ENCODE measurements at regions not wholly inside any gene's neighbourhood (a gene's known extent, or its start where the extent isn't known, plus 50 kb on each side); places are given as distances from the start of the nearest gene placed in this dataset.

- no peak for DNase-seq (ENCODE audit: low read depth)
Measured at GRCh38 chr14:94960285-94961001, 190.5 kb upstream of the GSC start.

GRCh38 chr14:94953541-94954260 lies 183.8 kb upstream of the GSC start:
- no peak for DNase-seq (ENCODE audit: low read depth)

GRCh38 chr14:94952097-94952496 lies 182.2 kb upstream of the GSC start:
- DNase-seq (ENCODE audit: low read depth), result no peak

GRCh38 chr14:94946244-94946643 lies 176.3 kb upstream of the GSC start:
- no peak for DNase-seq (ENCODE audit: low read depth)

- DNase-seq (ENCODE audit: low read depth), result no peak
Measured at GRCh38 chr14:94945615-94946014, 175.7 kb upstream of the GSC start.

GRCh38 chr14:94944636-94945258 lies 174.8 kb upstream of the GSC start:
- no peak for DNase-seq (ENCODE audit: low read depth)

- DNase-seq (ENCODE audit: low read depth), result no peak
Measured at GRCh38 chr14:94942601-94943000, 172.7 kb upstream of the GSC start.

- no peak for DNase-seq (ENCODE audit: low read depth)
Measured at GRCh38 chr14:94941311-94941710, 171.4 kb upstream of the GSC start.

- DNase-seq (ENCODE audit: low read depth), result no peak
Measured at GRCh38 chr14:94940263-94940993, 170.5 kb upstream of the GSC start.

GRCh38 chr14:94938016-94938415 lies 168.1 kb upstream of the GSC start:
- DNase-seq (ENCODE audit: low read depth), result no peak

GRCh38 chr14:94936901-94937685 lies 167.2 kb upstream of the GSC start:
- no peak for DNase-seq (ENCODE audit: low read depth)

- DNase-seq (ENCODE audit: low read depth), result no peak
Measured at GRCh38 chr14:94936401-94936892, 166.5 kb upstream of the GSC start.

GRCh38 chr14:94935706-94936300 lies 165.9 kb upstream of the GSC start:
- DNase-seq (ENCODE audit: low read depth), result no peak

- DNase-seq (ENCODE audit: low read depth), result no peak
Measured at GRCh38 chr14:94934276-94934810, 164.4 kb upstream of the GSC start.

- DNase-seq (ENCODE audit: low read depth), result no peak
Measured at GRCh38 chr14:94933486-94933885, 163.6 kb upstream of the GSC start.

GRCh38 chr14:94932589-94932988 lies 162.7 kb upstream of the GSC start:
- DNase-seq (ENCODE audit: low read depth), result no peak

- no peak for DNase-seq (ENCODE audit: low read depth)
Measured at GRCh38 chr14:94930690-94931089, 160.8 kb upstream of the GSC start.

- DNase-seq (ENCODE audit: low read depth), result no peak
Measured at GRCh38 chr14:94929354-94929753, 159.4 kb upstream of the GSC start.

GRCh38 chr14:94926176-94926575 lies 156.3 kb upstream of the GSC start:
- no peak for DNase-seq (ENCODE audit: low read depth)

- DNase-seq (ENCODE audit: low read depth), result no peak
Measured at GRCh38 chr14:94925416-94926173, 155.7 kb upstream of the GSC start.
